Neuronal stem cell (in vitro differentiated cells): ENCODE measurements at regions not wholly inside any gene's neighbourhood (a gene's known extent, or its start where the extent isn't known, plus 50 kb on each side); places are given as distances from the start of the nearest gene placed in this dataset.
"Not testable (repeated sequence)": the region's sequence is repeated elsewhere in the genome, so short reads cannot be mapped to it uniquely, and the experiment has no call there.

Source experiments
- DNase-seq: peaks from one replicate; pipeline ENCODE4 v3.0.0-alpha.2; 2013; ENCODE audit warnings: low spot score
- H2AFZ ChIP-seq: one replicate; pipeline ENCODE4 v1.6.1; 2013; ENCODE audit warnings: mild to moderate bottlenecking, low read length, inconsistent platforms
- H2AK5ac ChIP-seq: 2 replicates; pipeline ENCODE4 v1.6.1; 2013; ENCODE audit warnings: low read depth, mild to moderate bottlenecking, inconsistent platforms, low read length, moderate library complexity, mixed read lengths
- H2BK120ac ChIP-seq: 2 replicates; pipeline ENCODE4 v1.6.1; 2013; ENCODE audit warnings: low read depth, mild to moderate bottlenecking, inconsistent platforms, low read length, moderate library complexity, mixed read lengths
- H2BK12ac ChIP-seq: one replicate; pipeline ENCODE4 v1.6.1; 2013; ENCODE audit warnings: low read length, inconsistent platforms
- H2BK15ac ChIP-seq: 2 replicates; pipeline ENCODE4 v1.6.1; 2013; ENCODE audit warnings: mild to moderate bottlenecking, low read length, inconsistent platforms, mixed read lengths
- H2BK5ac ChIP-seq: one replicate; pipeline ENCODE4 v1.6.1; 2013; ENCODE audit warnings: inconsistent platforms, mild to moderate bottlenecking, low read length, moderate library complexity
- H3K14ac ChIP-seq: one replicate; pipeline ENCODE4 v1.6.1; 2013; ENCODE audit warnings: low read length, inconsistent platforms
- H3K18ac ChIP-seq: 2 replicates; pipeline ENCODE4 v1.6.1; 2013; ENCODE audit warnings: low read length, inconsistent platforms
- H3K23ac ChIP-seq: 2 replicates; pipeline ENCODE4 v1.6.1; 2013; ENCODE audit warnings: low read depth, mild to moderate bottlenecking, mixed read lengths, low read length, inconsistent platforms; ENCODE audit not compliant: poor library complexity
- H3K27ac ChIP-seq: replicated peaks from 3 replicates; pipeline ENCODE4 v1.5.1; 2013; ENCODE audit warnings: low read length, inconsistent platforms
- H3K27me3 ChIP-seq, 3 experiments: 2 replicates each; pipeline ENCODE4 v1.6.1; 2013; ENCODE audit warnings: low read length in 3 of 3, mild to moderate bottlenecking in 2 of 3, inconsistent platforms in 1 of 3, low read depth in 1 of 3, mixed read lengths in 1 of 3, moderate library complexity in 1 of 3; ENCODE audit not compliant: control insufficient read depth in 3 of 3, insufficient read depth in 3 of 3
- H3K36me3 ChIP-seq, 2 donors: replicated peaks in 1 of 2; 2 replicates each; pipeline ENCODE4 v1.6.1; 2013; ENCODE audit warnings: low read length in 2 of 2; ENCODE audit not compliant: control insufficient read depth in 2 of 2, insufficient read depth in 2 of 2
- H3K4ac ChIP-seq: 2 replicates; pipeline ENCODE4 v1.6.1; 2013; ENCODE audit warnings: inconsistent platforms, mild to moderate bottlenecking, low read length, moderate library complexity
- H3K4me1 ChIP-seq, 2 donors: 1 replicate in 1 of 2; 2 replicates in 1 of 2; pipeline ENCODE4 v1.6.1; 2013; ENCODE audit warnings: low read length in 2 of 2, low read depth in 1 of 2; ENCODE audit not compliant: control insufficient read depth in 2 of 2, insufficient read depth in 1 of 2
- H3K4me2 ChIP-seq: one replicate; pipeline ENCODE4 v1.6.1; 2013; ENCODE audit warnings: mild to moderate bottlenecking, low read length, inconsistent platforms; ENCODE audit not compliant: insufficient read depth, poor library complexity, severe bottlenecking
- H3K4me3 ChIP-seq, 2 donors: 2 replicates each; pipeline ENCODE4 v1.5.1; 2013; ENCODE audit warnings: low read length in 2 of 2, mild to moderate bottlenecking in 2 of 2, inconsistent platforms in 1 of 2, moderate library complexity in 1 of 2
- H3K79me1 ChIP-seq: one replicate; pipeline ENCODE4 v1.6.1; 2013; ENCODE audit warnings: low read depth, mild to moderate bottlenecking, inconsistent platforms, low read length, moderate library complexity
- H3K9ac ChIP-seq: one replicate; pipeline ENCODE4 v1.6.1; 2013; ENCODE audit warnings: mild to moderate bottlenecking, low read depth, low read length, inconsistent platforms; ENCODE audit not compliant: poor library complexity
- H3K9me3 ChIP-seq, 2 donors: replicated peaks in 1 of 2; 2 replicates each; pipeline versions ENCODE3 to v1.6.1; 2013; ENCODE audit warnings: low read length in 2 of 2, mild to moderate bottlenecking in 2 of 2, inconsistent platforms in 1 of 2, low read depth in 1 of 2, mixed read lengths in 1 of 2, moderate library complexity in 1 of 2; ENCODE audit not compliant: control insufficient read depth in 2 of 2, insufficient read depth in 1 of 2
- H4K8ac ChIP-seq: one replicate; pipeline ENCODE4 v1.6.1; 2013; ENCODE audit warnings: low read depth, mild to moderate bottlenecking, inconsistent platforms, low read length, moderate library complexity
- H4K91ac ChIP-seq: one replicate; pipeline ENCODE4 v1.6.1; 2013; ENCODE audit warnings: low read length, low read depth, mild to moderate bottlenecking, inconsistent platforms; ENCODE audit not compliant: poor library complexity
- WGBS, 2 donors: extraction: QIAGEN DNeasy Blood & Tissue Kit; methylation state at CpG; one replicate each; pipeline ENCODE4 v1.1.7; 2013; ENCODE audit warnings: missing lambda C conversion rate in 2 of 2, mixed read lengths in 1 of 2; ENCODE audit not compliant: insufficient read length in 2 of 2, insufficient replicate concordance in 1 of 2; ENCODE audit errors: extremely low coverage in 2 of 2; 5-methylcytosine and 5-hydroxymethylcytosine counted together

- Histone ChIP-seq H3K18ac (no peak overlapping the region), H3K4me1 (no peaks in the 10 kb centered on the region), H3K4ac (no peak overlapping the region), H3K4me2 (no peak overlapping the region), H3K79me1 (no peaks in the 10 kb centered on the region), H3K4me3 (no peak overlapping the region), H3K14ac (no peak overlapping the region), H3K36me3 (no peaks in the 10 kb centered on the region), H2BK120ac (no peak overlapping the region), H2BK5ac (no peak overlapping the region), H3K27ac (no peak overlapping the region), H2AK5ac (no peak overlapping the region), H4K8ac (no peak overlapping the region), H4K91ac (no peak overlapping the region), H3K9me3 (no peaks in the 10 kb centered on the region), H2BK15ac (no peak overlapping the region), H2BK12ac (no peak overlapping the region), H2AFZ (no peak overlapping the region), H3K27me3 (no peaks in the 10 kb centered on the region), H3K23ac (no peak overlapping the region), H3K9ac (no peak overlapping the region)
- WGBS, 2 donors = no CpG with 5 or more reads among the region's 8 CpGs
- no peak for DNase-seq
Observed at GRCh38 chr15:29978411-29979382, 104.1 kb upstream of the GOLGA8J start.

- H3K18ac ChIP-seq, DNase-seq, H2BK5ac ChIP-seq, H2AK5ac ChIP-seq, H3K79me1 ChIP-seq, H3K9ac ChIP-seq, H3K4ac ChIP-seq, H2AFZ ChIP-seq, H3K4me2 ChIP-seq, H2BK12ac ChIP-seq, H3K4me3 ChIP-seq, H4K91ac ChIP-seq, H3K4me1 ChIP-seq, H2BK15ac ChIP-seq, H2BK120ac ChIP-seq, H4K8ac ChIP-seq, H3K14ac ChIP-seq, H3K36me3 ChIP-seq, H3K23ac ChIP-seq, H3K27ac ChIP-seq: not testable (repeated sequence)
- WGBS, 2 donors = no CpG with 5 or more reads among the region's 4 CpGs
- Histone ChIP-seq H3K9me3 (peaks cover 2 to 11% of the 10 kb centered on the region in 2 donors), H3K27me3 (peaks cover 5 to 19% (median 6%) of the 10 kb centered on the region in 3 experiments)
Observed at GRCh38 chr15:29974056-29974455, 108.7 kb upstream of the GOLGA8J start.

GRCh38 chr15:29972051-29972450 lies 110.7 kb upstream of the GOLGA8J start:
- Histone ChIP-seq H3K4me1 (peaks cover 0 to 3% of the 10 kb centered on the region in 2 donors), H3K79me1 (no peaks in the 10 kb centered on the region), H3K23ac (no peak overlapping the region), H2BK15ac (no peak overlapping the region), H4K8ac (no peak overlapping the region), H3K27ac (no peak overlapping the region), H3K9ac (no peak overlapping the region), H3K4me2 (no peak overlapping the region), H3K9me3 (peaks cover 2 to 11% of the 10 kb centered on the region in 2 donors), H2BK5ac (no peak overlapping the region), H2BK12ac (no peak overlapping the region), H4K91ac (no peak overlapping the region), H3K14ac (no peak overlapping the region), H3K4ac (no peak overlapping the region), H3K27me3 (peaks cover 13 to 37% (median 22%) of the 10 kb centered on the region in 3 experiments), H3K4me3 (no peak overlapping the region), H2BK120ac (no peak overlapping the region), H2AK5ac (no peak overlapping the region), H3K18ac (no peak overlapping the region), H2AFZ (no peak overlapping the region), H3K36me3 (no peaks in the 10 kb centered on the region)
- no peak for DNase-seq
- WGBS, 2 donors = no CpG with 5 or more reads among the region's 2 CpGs

- Histone ChIP-seq H4K91ac (no peak overlapping the region), H2BK120ac (no peak overlapping the region), H3K18ac (no peak overlapping the region), H2AFZ (no peak overlapping the region), H3K4ac (no peak overlapping the region), H3K4me3 (no peak overlapping the region), H3K27me3 (peaks cover 13 to 53% (median 22%) of the 10 kb centered on the region in 3 experiments), H3K9ac (no peak overlapping the region), H3K23ac (no peak overlapping the region), H2BK12ac (no peak overlapping the region), H3K36me3 (no peaks in the 10 kb centered on the region), H4K8ac (no peak overlapping the region), H3K4me1 (peaks cover 0 to 3% of the 10 kb centered on the region in 2 donors), H3K79me1 (no peaks in the 10 kb centered on the region), H2BK5ac (no peak overlapping the region), H3K14ac (no peak overlapping the region), H3K27ac (no peak overlapping the region), H3K9me3 (peaks cover 2 to 11% of the 10 kb centered on the region in 2 donors), H2BK15ac (no peak overlapping the region), H2AK5ac (no peak overlapping the region), H3K4me2 (no peak overlapping the region)
- no peak for DNase-seq
- no CpG with 5 or more reads among the region's 1 CpG for WGBS, 2 donors
Observed at GRCh38 chr15:29970402-29970695, 112.4 kb upstream of the GOLGA8J start.
